HG03558 (cell line): ENCODE measurements at regions not wholly inside any gene's neighbourhood (a gene's known extent, or its start where the extent isn't known, plus 50 kb on each side); places are given as distances from the start of the nearest gene placed in this dataset.
"Not testable (repeated sequence)": the region's sequence is repeated elsewhere in the genome, so short reads cannot be mapped to it uniquely, and the experiment has no call there.

Source experiments
- ATAC-seq: cut with Tn5 transposase; IDR thresholded peaks from one replicate; pipeline ENCODE4 v1.9.1; 2021; ENCODE audit warnings: moderate number of reproducible peaks; ENCODE audit not compliant: unreplicated experiment; ENCODE audit errors: extremely low read depth

- ATAC-seq: no peak
Observed at GRCh38 chr4:181821039-181822004, 421.9 kb upstream of the TENM3 start.

DNA sequence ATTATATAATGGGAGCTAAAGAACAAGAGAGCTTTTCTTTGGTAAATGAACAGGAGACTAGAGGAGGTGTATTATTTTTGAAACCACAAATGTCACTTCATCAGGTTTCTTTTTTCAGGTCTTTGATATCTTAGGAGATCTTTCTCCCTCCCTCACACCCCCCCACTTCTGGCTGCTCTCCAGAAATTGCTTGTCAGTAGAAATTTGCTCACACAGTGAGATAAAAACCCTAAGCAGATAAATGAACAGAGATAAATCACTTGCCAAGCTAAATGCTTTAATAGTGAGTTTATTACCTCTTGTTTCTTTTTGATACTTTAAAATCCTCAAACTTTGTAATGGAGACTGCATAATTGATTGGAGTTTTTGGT, 421.2 kb upstream of the TENM3 start:
- no peak for ATAC-seq

- no peak for ATAC-seq
Observed at GRCh38 chr4:181823183-181823582, 420.0 kb upstream of the TENM3 start.

DNA sequence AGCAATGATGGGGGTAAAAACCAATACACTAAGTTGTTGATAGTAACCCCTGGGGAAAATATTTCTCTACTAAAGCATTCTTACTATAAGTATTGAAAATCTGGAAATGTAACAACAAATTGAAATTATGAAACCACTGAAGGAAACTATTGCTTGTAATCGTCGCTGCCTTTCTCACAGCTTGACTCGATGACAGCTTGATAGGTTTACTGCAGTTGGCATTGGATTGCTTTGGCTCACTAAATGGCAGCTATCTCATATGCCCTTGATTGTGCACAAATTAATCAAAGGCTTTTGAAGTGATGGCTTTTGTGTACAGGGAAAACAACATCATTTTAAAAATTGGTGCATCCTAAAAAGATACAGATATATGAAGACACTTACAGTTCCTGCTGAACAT, 419.6 kb upstream of the TENM3 start:
- ATAC-seq: no peak

GRCh38 chr4:181825564-181825963, 417.6 kb upstream of the TENM3 start:
- ATAC-seq: no peak

- ATAC-seq: no peak
Observed at GRCh38 chr4:181827246-181827645, 416.0 kb upstream of the TENM3 start.

DNA sequence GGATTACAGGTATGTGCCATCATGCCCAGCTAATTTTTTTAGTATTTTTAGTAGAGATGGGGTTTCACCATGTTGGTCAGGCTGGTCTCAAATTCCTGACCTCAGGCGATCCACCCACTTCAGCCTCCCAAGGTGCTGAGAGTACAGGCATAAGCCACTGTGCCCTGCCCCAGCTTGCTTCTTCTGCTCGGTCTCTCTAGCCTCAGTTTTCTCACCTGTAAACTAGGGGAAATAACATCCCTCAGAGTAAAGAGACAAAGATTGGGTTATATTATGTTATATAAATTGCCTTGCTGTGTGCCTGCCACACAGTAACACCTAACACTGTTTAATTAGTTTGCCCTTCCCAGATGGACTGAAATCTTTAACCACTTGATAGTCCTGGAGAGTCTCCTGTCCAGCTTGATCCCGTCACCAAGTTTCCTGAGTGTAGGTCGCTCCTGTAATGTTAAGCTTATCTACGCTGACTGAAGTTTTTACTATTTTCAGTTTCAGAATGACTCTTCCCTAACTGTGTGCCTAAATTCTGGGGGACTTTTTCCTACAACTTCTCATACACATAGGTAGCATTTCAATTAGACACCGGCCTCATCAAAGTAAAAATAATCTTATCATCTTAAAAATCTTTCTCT, 412.7 kb upstream of the TENM3 start:
- ATAC-seq: no peak

DNA sequence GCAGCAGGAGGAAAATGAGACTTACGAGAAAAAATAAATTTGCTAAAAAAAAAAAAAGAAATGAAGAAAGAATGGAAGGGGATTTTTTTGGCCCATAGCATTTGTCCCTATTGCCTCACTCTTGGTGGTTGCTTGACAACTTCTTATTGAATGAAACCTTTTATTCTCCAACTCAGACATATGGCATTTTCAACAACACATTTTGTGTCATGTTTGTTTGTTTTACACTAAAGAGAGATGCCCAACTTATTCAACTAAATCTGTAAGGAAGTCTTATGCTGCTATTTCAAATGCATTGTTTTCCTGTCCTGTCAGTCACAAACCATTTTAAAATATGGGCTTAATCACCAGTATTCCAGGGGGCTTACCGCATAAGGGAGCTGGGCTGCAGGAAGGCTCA, 409.1 kb upstream of the TENM3 start:
- no peak for ATAC-seq

DNA sequence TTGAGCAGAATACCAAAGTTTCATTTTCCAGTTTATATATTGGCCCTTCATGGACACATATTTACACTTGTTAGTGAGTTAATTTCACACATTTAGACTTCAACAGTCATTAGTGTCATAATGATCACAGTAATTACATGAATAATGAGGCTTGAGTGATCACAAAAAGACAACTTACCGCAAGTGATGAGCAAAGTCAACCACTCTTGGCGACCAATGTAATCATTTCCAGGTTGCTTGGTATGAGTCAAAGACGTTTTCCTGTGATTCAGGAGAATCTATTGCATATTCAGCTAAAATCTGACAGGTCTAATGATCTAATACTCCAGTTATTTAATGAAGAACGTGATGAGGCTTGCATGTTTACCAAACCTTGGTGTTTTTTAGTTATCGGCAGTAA, 407.9 kb upstream of the TENM3 start:
- ATAC-seq: no peak

DNA sequence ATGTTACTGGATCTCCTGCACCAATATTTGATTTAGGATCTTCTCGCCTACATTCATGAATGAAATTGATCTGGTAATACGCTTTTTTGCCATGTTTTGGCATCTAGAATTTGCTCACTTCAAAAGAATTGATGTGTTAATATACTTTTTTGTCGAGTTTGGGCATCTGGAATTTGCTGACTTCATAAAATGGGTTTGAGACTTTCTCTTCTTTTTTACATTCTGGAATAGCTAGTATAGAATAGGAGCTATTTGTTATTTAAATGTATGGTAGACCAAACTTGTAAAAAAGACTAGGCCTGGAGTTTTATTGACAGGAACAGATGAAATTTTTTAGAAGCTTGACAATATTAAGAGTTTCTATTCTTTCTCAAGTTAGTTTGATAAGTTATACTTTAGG, 404.9 kb upstream of the TENM3 start:
- ATAC-seq: no peak

DNA sequence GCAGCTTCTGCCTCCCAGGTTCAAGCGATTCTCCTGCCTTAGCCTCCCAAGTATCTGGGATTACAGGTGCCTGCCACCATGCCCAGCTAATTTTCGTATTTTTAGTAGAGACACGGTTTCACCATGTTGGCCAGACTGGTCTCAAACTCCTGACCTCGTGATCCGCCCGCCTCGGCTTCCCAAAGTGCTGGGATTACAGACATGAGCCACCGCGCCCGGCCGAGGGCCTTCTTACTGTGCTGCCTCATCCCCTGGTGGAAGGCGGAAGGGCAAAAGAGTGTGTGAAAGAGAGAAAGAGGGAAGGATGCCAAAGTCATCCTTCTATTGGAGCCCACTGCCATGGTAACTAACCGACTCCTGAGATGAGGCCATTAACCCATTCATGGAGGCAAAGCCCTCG, 399.4 kb upstream of the TENM3 start:
- not testable (repeated sequence) for ATAC-seq

GRCh38 chr4:181845617-181846016, 397.6 kb upstream of the TENM3 start:
- ATAC-seq: no peak

DNA sequence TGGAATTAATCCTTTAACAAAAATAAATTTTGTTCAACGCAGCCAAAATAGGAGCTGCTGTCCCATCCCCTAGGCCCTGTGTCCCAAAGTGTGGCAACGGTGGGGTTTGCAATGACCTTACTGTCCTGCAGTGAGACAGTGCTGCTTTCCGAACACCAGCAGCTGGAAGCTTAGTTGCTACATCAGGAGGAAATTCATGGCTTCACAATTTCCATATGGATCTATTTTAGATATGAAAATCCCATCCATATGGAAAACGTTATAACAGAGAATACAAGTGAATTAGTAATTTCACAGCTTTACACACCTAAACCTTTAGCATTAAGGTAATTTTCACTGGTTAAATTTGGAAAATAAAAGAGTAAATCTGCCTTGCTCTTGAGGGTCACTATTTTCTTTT, 396.3 kb upstream of the TENM3 start:
- ATAC-seq: no peak

DNA sequence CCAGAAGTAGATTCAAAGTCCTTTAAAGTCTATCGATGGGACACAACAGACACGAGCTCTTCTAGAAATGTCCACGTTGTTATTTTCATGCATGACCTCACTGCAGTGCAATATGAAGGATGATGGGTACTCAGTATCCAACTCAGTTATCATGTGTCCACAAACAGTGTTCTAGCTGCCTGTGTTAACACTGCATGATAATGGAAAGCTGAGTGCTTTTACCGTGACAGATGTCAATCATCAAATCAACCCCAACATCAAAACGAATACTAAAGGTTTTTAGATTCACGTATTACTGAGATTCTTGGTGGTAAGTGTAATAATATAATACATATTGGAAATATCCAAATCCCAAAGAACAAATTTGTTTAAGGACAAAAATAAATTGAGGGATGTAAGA, 394.8 kb upstream of the TENM3 start:
- ATAC-seq: no peak

DNA sequence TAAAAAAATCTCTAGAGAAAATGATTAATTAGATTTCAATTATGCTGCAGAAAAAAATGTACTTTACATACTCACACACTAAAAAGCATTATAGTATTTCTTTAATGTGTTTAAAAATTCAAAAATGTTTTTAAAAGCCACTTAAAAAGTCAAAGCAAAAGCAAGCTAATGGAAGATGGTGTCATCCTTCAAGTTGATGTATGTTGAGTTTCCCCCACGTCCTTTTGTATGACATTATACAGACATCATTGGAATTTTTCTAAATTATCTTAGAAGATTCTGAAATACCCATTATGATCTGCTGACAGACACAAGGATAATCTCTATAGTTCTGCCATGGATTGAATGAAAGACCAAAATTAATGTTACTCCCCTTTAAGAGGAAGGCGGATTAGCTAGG, 393.7 kb upstream of the TENM3 start:
- ATAC-seq: no peak

DNA sequence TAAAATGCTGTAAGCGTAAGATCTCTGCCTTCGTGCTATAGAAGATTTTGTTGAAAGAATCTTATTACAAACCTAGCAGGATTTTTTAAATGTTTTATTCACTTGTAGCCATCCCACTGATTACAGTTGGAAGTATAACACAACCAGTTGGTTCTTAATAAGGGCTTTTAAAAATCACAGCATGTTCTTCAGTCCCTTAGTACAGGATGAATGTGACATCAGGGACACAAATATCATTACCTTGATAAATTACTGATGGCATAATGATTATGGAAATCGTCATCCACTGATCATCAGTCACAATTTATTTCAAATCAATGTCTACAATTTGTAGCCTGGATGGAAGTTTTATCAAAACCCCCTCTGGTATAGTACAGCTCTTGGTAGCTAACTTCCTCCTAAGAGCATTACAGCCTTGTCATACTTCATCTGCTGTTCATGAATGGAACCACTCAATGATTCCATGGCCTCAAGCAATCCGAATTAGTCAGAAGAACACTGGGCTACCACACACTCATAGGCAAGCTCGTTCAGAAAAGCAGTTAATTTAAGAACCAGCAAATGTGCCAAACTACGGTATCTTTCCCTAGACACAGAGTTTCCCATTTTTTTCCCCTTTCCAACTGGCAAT, 389.2 kb upstream of the TENM3 start:
- ATAC-seq: no peak

- no peak for ATAC-seq
Observed at GRCh38 chr4:181855307-181855706, 387.9 kb upstream of the TENM3 start.

GRCh38 chr4:181857471-181857870, 385.7 kb upstream of the TENM3 start:
- ATAC-seq: not testable (repeated sequence)

- no peak for ATAC-seq
Observed at GRCh38 chr4:181858741-181859140, 384.5 kb upstream of the TENM3 start.

DNA sequence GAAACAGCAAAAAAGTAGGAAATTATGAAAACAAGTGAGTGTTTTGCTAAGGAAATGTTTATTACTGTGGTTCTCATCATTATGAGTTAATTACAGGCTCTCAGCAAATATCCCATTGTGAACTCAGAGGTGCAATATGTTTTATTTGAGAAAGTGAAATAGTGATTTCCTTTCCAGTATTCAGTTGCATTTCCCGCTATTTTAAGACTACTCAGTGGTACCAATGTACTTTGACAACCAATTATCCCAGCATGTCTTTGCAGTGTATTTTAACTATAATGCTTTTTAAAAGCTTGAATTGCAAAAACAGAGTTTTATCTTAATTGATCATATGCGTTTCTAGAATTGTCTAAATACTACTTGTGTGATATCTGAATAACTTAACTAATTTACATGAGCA, 383.8 kb upstream of the TENM3 start:
- ATAC-seq: no peak

DNA sequence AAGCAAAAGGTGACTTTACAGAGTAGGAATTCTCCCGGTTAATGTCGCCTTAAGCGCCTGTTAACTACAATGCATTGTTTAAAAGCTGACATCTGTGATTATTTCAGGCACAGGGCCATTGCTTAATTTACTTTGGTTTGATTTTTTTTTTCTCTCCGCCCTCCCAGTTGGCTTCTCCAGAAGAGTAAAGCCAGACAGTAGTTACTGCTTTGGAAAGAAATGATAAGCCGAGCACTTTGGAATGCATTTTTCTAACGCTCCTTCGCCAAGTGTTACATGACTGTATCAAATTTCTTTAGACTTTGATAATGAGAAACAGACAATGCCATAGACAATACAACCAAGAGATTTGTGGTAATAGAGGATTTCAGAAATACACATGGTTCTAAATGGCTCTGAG, 383.0 kb upstream of the TENM3 start:
- no peak for ATAC-seq
